ENCODE measurements at regions not wholly inside any gene's neighbourhood (a gene's known extent, or its start where the extent isn't known, plus 50 kb on each side); places are given as distances from the start of the nearest gene placed in this dataset.

DNA sequence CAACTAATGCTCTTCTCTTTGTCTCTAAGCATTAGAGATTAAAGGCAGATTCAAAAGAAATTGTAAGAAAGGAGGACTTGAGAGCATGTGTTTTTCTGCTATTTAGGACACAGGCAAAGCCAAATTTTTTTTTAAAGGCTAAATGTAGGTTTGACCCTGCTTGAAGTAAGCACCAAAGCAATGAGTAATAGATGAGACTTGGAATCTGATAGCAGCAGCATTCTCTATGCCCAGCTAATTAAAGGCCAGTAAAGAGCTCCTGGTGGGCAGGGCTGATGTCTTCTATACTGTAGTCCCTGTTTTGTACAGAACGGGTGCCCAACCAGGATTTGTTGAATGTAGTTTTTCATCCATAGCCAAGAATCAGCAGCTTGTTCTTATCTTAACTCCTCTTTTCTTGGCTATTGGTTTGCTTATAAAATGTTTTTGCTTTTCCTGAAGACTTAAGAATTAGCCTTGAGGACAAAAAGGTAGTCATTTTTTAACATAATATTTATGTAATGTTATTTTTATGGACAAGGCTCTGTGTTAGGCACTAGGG is 179.6 kb downstream of the LMO4 start:
- no peak for DNase-seq (ENCODE audit: low read depth, low spot score)

DNA sequence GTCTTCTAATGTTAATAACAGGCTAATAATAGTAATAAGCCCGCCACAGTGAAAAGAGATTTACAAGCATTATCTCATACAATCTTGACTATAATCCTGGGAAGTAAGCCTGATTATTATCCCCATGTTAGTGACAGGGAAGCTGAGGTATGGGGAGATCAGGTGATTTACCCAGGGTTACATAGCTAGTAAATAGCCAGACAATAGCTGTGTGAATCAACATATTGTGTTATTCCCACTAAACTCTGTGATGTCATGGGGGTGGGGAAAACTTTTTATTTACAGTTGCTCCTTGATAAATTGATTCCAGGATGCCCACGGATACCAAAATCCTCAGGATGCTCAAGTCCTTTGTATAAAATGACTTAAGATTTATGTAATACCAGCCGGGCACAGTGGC is 181.9 kb downstream of the LMO4 start:
- DNase-seq (ENCODE audit: low read depth, low spot score), result no peak

- no peak for DNase-seq (ENCODE audit: low read depth, low spot score)
Measured at GRCh38 chr1:87511449-87511848, 182.8 kb downstream of the LMO4 start.

DNA sequence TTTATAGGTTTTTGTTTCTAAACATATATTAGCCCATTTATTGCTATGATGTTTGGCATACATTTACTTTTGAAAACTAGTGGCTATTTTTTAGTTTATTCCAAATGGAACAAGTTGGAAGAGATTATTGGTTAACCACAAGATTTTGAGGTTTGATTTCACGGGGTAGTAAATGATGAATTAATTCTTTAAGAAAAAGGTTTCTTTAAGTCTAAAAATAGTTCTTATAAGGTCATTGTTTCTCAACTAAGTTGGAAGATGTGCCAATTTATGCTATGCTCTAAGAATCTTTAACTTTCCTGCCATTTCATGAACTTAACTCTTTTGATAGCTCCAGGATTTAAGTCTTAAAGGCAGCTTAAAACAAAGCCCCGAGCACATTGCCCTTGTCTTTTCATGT is 183.8 kb downstream of the LMO4 start:
- no peak for DNase-seq (ENCODE audit: low read depth, low spot score)

DNA sequence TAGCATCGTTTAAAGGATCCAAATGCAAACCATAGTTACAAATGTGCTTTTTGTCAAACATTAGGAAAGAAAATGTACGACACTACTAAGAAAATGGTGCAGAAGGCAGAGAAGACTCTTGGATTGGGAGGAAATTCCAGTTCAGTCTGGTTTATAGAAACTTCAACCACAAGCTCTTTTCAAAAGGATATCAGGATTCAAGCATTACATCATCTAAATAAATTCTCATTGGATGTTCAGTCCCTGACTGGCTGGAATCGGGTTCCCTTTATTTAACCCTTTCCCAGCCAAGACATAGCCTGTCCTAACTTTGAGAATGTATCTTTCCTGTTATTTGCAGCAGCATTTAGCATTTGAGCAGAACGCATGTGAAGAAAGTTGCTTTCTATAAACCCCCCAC is 184.6 kb downstream of the LMO4 start:
- peak; percentile 7 for DNase-seq (ENCODE audit: low read depth, low spot score)

GRCh38 chr1:87513966-87514660 is 185.4 kb downstream of the LMO4 start:
- no peak for DNase-seq (ENCODE audit: low read depth, low spot score)

DNA sequence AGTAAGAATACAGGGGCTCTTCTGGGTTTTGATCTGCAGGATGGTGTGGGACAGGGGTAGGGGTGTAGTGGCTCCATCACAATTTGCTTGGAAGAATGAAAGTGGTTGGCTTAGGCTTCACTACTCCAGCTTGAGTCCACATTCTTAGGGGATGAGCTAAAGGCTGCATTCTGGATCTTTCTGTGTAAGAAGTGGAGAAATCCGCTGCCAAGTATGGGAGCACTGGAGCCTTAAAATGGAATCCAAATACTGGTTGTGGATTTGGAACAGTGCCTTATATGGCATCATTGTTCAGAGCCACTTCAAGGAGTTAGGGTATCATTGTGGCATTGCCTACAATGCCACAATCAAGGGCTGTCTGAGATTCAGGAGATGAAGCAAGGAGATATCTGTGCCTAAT is 187.1 kb downstream of the LMO4 start:
- no peak for DNase-seq (ENCODE audit: low read depth, low spot score)

GRCh38 chr1:87518794-87519193 is 190.1 kb downstream of the LMO4 start:
- DNase-seq (ENCODE audit: low read depth, low spot score), result no peak

DNA sequence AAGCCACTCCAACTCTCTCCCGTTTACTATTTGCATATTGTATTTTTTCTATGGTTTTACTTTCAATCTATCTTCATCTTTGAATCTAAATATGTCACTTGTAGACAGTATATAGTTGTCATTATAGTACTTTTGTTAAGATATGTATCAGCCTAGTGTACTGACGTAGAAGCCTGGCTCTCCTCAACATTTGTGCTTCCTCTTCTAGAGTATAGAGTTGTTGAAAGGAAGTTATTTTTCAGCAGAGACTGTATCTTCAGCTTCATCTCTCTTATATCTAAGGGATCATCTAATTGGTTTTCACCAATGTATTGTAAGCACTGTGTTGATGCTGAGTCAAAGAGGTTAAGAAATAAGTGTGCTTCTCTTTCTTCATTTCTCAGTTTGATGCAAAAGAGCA is 192.8 kb downstream of the LMO4 start:
- DNase-seq (ENCODE audit: low read depth, low spot score), result no peak

DNA sequence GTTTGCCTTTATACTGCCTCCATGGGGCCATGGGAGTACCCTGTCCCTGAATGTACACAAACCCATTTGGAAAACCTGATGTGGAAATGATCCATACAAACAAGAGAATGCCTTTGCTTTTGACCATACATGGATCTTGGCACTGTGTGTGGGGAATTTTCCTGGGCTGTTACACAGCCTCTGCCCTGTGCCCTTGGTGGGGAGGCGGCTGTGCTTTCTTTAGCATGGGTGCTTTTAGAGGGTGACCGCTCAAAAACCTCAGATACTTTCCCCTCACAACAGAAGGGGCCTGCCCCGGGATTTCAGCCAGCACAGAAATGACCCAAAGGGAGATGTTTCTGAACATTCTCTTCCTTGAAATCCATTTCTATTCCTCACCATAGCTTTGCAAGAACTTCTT is 194.8 kb downstream of the LMO4 start:
- no peak for DNase-seq (ENCODE audit: low read depth, low spot score)

- DNase-seq (ENCODE audit: low read depth, low spot score), result no peak
Measured at GRCh38 chr1:87524021-87524754, 195.5 kb downstream of the LMO4 start.

DNA sequence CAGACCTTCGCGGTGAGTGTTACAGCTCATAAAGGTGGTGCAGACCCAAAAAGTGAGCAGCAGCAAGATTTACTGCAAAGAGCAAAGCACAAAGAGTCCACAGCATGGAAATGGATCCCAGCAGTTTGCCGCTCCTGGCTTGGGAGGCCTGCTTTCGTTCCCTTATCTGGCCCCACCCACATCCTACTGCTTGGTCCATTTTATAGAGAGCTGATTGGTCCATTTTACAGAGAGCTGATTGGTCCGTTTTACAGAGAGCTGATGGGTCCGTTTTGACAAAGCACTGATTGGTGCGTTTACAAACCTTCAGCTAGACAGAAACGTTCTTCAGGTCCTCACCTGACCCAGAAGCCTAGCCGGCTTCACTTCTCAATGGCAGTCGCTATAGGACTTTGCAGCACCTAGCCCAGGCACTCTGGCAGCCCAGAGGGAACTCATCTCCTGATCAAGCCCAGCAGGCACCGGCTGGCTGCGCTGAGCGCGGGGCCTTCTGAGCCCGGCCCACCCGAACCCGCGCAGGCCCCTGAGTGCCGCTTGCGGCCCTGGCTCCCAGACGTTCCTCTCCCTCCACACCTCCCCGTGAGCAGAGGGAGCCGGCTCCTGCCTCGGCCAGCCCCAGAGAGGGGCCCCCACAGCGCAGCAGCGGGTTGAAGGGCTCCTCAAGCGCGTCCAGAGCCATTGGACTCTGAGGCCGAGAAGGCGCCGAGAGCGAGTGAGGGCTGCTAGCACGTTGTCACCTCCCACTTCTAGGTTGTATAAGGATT is 200.3 kb downstream of the LMO4 start:
- DNase-seq (ENCODE audit: low read depth, low spot score), result no peak

GRCh38 chr1:87530042-87530807 is 201.5 kb downstream of the LMO4 start:
- DNase-seq (ENCODE audit: low read depth, low spot score), result no peak

DNA sequence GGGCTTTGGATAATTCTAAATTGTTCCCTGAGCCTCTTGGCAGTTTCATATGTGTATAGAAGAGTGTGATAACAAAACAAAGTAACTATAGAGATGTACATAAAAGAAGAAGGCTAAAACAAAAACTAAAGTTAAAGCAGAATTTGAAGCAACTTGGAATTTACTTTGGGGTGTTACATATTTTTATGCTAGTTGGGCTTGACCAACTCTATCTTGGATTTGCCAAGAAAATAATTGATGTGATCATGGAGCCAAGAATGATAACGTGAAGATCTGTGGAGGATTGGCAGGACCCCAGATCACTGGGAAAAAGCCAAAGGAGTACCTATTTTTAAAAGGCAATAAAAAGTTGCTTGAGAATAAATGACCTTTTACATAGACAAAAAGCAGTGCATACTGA is 206.9 kb downstream of the LMO4 start:
- no peak for DNase-seq (ENCODE audit: low read depth, low spot score)

DNA sequence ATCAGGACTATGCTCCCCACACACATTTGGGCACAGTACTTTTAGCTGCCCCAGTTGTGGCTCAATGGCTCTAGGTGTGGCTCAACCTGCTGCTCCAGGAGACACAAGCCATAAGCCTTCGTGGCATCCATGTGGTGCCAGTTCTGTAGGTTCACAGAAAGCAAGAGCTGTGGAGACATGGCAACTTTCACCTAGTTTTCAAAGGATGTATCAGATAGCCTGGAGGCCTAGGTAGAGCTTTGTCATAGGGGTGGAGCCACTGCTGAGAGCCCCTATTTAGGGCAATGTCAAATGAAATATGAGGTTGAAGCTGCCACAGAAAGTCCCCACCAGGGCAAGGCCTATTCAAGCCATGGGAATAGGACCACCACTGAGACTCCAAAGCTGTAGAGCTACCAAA is 210.5 kb downstream of the LMO4 start:
- no peak for DNase-seq (ENCODE audit: low read depth, low spot score)

- no peak for DNase-seq (ENCODE audit: low read depth, low spot score)
Measured at GRCh38 chr1:87542697-87543096, 214.0 kb downstream of the LMO4 start.

DNA sequence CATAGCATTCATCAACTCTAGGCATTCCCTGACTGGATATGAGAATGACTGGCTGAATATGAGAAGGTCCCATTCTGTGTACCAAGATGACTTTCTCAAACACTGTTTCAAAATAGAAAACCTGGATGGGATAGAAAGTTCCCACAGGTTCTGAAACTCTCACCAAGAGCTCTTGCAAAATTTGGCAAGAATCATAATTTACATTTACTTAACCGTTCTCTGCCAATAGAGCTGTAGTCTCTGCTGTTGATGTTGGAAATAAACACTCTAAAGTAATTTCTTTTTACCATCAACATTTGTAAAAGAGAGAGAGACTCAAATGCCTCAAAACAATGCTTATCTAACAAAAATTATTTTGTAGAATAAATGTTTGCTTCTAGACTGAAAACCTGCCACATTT is 221.1 kb downstream of the LMO4 start:
- DNase-seq (ENCODE audit: low read depth, low spot score), result no peak

- no peak for DNase-seq (ENCODE audit: low read depth, low spot score)
Measured at GRCh38 chr1:87553511-87553910, 224.8 kb downstream of the LMO4 start.

DNA sequence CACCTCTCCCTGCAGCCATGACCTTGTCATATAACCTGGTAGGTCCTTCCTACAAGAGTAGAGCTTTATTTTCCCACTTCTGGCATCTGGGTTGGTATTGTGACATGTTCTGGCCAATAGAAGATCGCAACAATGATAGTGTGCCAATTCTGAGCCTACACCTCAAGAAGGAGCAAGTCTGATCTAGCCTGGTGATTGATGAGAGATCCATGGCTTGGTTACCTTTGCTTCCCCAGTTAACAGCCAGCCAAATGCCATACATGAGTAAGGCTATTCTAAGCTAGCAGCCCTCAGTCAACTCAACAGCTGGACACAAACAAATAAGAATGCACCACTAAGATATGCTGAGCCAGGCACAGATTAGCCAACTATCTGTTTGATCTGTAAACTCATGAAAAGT is 226.7 kb downstream of the LMO4 start:
- DNase-seq (ENCODE audit: low read depth, low spot score), result no peak

DNA sequence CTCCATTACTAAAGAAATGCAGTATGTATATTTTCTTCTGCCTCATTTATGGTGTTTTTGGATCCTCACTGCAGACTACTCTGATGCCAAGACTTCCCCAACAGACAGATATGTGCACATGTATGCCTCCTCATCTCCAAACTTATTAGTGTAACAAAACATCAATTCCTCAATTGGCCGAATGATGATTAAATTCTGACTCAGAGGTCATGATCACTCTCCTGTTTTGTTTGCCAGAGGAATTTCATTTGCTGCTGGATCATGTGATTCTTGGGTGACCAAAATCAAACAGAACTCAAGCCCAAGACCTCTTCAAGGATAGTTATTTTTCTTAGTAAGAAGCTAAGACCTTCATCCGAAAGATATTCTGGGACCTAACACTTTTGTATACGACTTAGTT is 227.6 kb downstream of the LMO4 start:
- no peak for DNase-seq (ENCODE audit: low read depth, low spot score)

GRCh38 chr1:87558921-87559320 is 230.2 kb downstream of the LMO4 start:
- no peak for DNase-seq (ENCODE audit: low read depth, low spot score)

GRCh38 chr1:87560137-87560536 is 231.5 kb downstream of the LMO4 start:
- DNase-seq (ENCODE audit: low read depth, low spot score), result no peak
